T-helper 22 cell (primary cell): ENCODE measurements at regions not wholly inside any gene's neighbourhood (a gene's known extent, or its start where the extent isn't known, plus 50 kb on each side); places are given as distances from the start of the nearest gene placed in this dataset.

Experiments
- DNase-seq: peaks from one replicate; pipeline ENCODE4 v3.0.0-alpha.2; 2020; ENCODE audit warnings: low read depth

DNA sequence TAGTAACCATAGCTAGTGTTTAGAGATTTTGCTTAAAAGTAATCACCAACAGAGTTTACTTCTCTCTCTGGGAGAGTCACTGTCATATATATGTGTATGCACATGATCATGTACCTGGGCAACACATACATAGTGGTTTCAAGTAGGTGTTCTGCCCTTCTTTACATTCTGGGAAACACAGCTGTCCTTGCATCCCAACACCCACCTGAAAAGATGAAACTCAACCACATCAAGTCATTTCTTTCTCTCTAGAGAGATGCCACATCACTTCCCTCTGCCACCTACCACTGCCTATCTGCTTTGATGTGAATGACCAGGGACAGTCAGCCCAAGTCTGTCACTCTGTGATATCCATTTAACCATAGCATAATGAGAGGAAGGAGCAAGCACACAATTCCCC is 155.8 kb upstream of the GADL1 start:
- DNase-seq: no peak

DNA sequence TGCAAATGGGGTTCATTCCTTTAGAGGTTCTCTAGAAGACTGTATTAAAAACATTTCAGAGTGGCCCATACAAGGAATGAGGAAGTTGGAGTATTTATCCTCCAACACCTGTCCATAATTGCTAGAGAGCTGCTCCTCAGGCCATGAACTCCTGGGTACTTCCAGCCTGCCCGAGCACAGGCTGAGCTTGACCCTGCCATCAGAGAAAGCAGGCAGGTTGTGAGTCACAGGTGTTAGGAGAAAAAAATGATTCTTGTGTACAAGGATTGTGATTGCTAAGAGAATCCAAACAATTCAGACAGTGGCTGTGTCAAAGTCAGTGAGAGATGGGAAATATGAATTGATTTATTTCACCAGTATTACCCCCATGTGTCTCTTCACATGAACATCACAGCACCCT is 156.8 kb upstream of the GADL1 start:
- DNase-seq: no peak

DNA sequence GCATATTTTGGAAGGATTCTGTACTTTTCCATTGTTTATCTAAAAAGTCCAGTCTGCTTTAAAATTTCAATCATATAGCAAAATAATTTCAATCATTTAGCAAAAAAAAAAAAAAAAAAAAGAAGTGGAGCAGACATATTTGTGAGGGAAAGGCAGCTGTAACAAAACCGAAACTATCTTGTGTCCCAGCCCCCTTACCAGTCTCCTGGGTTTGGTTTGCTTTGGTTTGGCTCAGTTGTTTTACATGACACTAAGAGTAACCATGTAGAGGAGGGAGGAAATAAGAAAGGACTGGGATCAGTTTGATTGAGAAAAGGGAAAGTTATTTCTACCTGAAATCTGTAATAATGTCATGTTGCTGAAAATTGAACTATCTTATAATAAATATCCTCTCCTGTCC is 158.8 kb upstream of the GADL1 start:
- no peak for DNase-seq

GRCh38 chr3:31054032-31054431 is 159.6 kb upstream of the GADL1 start:
- no peak for DNase-seq

DNA sequence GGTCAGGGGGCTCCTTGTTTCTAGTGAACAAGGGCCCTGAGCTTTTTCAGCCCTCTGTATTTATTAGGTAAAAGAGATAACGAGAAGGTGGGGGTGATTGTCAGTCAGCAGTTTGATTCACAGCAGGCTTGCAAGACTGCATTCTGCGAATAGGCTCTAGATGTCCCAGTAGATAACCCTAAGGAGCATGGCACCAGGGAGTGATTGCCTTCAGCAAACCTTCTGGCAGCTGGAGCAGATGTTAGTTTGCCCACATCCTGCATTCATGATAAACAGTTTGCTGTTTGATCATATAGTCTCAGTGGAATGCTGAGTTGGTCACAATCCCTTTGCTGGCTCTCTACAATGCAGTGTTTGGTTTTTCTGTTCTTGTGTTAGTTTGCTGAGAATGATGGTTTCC is 161.3 kb upstream of the GADL1 start:
- DNase-seq: no peak

DNA sequence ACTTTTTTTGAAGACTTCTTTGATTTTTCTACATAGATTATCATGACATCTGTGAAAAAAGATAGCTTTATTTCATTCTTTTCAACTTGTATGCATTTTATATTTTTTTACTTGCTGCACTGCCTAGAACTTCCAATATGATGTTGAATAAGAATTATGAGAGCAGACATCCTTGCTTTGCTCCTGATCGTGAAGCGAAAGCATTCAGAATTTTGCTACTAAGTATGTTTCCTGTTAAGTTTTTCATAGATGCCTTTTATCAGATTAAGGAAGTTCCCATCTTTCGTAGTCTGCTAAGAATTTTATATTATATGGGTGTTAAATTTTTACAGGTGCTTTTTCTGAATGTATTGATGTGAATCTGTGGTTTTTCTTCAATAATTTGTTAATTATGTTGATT is 163.4 kb upstream of the GADL1 start:
- DNase-seq: no peak

DNA sequence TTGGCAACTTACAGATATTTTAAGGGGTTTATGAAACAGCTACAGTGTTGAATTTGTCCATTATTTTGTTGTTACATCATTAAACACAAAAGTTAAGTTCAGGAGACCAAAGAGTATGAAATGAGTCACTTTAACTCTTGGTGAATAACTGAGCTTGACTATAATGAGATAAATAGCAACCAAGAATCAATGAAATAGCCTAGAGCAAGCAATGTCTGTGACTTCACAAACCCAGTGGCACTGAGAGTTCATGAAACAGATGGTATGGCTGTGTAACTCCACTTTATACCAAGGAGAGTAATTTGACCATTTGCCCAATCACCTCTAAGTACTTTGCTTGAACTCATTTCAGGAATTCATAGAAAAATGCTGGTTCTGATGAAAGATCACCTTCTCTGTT is 169.6 kb upstream of the GADL1 start:
- no peak for DNase-seq

DNA sequence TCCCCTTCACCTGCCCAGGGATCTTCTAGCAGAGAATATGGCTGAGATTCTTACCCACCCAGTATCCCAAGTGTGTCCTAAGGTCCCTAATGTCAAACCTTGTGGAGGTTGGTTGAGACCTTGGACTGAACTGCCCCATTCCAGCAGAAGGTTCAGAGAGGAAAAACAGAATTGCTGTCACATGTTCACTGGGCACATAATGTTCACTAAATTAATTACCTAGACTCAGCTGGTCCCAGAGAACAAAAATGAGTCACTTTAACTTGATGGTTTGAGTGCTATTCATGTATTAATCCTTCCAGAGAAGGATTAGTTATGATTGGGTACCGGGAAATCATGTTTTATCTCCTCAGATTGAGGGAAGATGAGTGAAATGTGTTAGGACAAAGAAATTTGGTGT is 171.3 kb upstream of the GADL1 start:
- DNase-seq: no peak

- no peak for DNase-seq
Observed at GRCh38 chr3:31067004-31067403, 172.5 kb upstream of the GADL1 start.

DNA sequence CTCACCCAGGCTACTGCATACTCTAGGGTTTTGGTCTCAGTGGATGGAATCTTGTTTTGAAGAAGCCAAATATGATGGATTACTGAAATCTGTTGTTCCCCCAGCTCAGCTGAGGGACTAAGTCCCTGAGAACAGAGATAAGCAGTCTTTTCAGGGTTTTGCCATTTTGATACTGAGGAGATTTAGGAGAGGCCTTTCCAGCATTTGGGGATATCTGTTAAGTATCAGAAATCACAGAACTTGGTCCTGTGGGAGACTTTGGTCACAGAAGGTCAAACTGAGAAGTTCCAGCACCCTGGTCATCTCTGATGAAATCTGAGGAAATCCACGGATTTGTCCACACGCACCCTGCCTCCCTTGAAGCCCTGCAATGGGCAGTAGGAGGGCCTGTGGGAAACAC is 181.0 kb upstream of the GADL1 start:
- DNase-seq: no peak

GRCh38 chr3:31075876-31076275 is 181.4 kb upstream of the GADL1 start:
- DNase-seq: no peak

DNA sequence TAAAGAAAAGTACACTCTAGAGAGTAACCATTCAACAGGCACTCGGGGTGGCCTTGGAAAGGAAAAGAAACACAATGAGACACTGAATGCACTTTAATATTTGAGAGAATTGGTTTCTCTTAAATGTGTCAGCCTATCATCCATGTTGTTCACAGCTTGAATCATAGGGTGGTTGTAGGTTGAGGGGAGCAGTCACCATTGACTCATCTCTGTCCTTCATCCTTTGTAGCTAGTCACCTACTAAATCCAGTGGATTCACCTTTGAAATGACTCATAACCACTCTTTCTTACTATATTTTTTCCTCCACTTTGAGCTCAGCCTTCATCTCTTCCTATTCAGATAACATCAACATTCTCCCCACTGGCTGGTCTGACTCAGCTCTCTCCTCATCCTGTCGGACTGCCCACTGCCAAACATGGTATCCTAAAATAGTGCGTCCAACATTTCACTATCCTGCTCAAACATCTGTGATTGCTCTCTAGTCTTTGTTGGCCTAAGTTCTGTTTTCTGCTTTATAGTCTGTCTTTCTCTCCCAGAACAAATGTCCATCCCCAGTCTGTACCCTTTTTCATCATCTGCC is 182.7 kb upstream of the GADL1 start:
- DNase-seq: no peak

DNA sequence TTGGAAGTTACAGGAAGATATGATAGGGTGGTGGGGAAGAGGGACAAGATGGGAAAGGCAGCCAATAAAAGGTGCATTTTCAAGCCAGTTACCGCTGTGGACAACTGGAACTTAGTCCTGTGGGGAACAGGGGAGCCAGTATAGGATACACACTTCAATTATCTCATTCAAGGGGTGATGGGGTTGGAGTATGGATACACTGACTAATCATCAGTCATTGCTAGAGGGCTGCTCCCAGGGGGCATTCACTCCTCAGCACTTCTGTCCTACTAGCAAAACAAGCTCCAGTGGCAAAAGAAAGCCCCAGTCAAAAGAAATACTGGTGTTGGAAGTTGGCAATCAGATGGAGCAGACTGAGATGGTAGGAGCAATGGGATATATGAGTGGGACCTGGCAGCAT is 183.4 kb upstream of the GADL1 start:
- DNase-seq: no peak

GRCh38 chr3:31079689-31080088 is 185.2 kb upstream of the GADL1 start:
- no peak for DNase-seq

- DNase-seq: no peak
Observed at GRCh38 chr3:31081018-31081662, 186.7 kb upstream of the GADL1 start.

GRCh38 chr3:31086148-31086547 is 191.7 kb upstream of the GADL1 start:
- no peak for DNase-seq

- DNase-seq: no peak
Observed at GRCh38 chr3:31086698-31087097, 192.2 kb upstream of the GADL1 start.

GRCh38 chr3:31091748-31092147 is 197.3 kb upstream of the GADL1 start:
- DNase-seq: no peak

- DNase-seq: no peak
Observed at GRCh38 chr3:31092748-31093589, 198.5 kb upstream of the GADL1 start.

GRCh38 chr3:31093606-31094005 is 199.1 kb upstream of the GADL1 start:
- DNase-seq: no peak

DNA sequence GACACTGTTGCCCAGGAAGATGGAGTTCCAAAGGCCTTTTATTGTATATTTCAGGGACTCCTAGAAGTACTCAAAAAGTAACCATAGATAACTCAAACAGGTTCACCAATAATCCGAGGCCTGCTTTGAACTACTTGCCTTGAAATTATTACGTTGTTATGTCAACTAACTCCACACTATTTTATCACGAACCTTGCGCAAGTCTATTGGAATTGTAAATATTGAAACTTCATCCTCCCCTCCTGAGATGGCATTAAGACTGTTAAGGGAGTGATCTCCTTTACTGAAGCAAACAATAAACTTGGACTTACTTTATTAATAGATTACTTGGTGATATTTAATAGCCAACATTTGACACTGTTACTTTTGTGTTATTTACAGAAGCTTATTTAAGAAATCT is 199.6 kb upstream of the GADL1 start:
- no peak for DNase-seq

GRCh38 chr3:31095255-31095654 is 200.8 kb upstream of the GADL1 start:
- no peak for DNase-seq

- DNase-seq: no peak
Observed at GRCh38 chr3:31096661-31097395, 202.4 kb upstream of the GADL1 start.
